RWPE2 (cell line): ENCODE measurements at regions not wholly inside any gene's neighbourhood (a gene's known extent, or its start where the extent isn't known, plus 50 kb on each side); places are given as distances from the start of the nearest gene placed in this dataset.

Experiments
- ATAC-seq: fragments of 200-7000 bp; cut with Tn5 transposase; 3 replicates; pipeline ENCODE4 v1.9.1; 2021; ENCODE audit warnings: low read depth
- DNase-seq: peaks from one replicate; pipeline ENCODE4 v3.0.0-alpha.2; 2020; ENCODE audit warnings: low spot score
- H3K27ac ChIP-seq: fragments of 450-650 bp; 2 replicates; pipeline ENCODE4 v1.5.1; 2017; ENCODE audit warnings: mild to moderate bottlenecking; ENCODE audit not compliant: poor library complexity, severe bottlenecking
- H3K27me3 ChIP-seq: fragments of 250-450 bp; sonication (Bioruptor Pico); 2 replicates; pipeline ENCODE4 v1.5.1; 2021; ENCODE audit warnings: mild to moderate bottlenecking, moderate library complexity; ENCODE audit not compliant: insufficient read depth, poor library complexity, severe bottlenecking
- H3K36me3 ChIP-seq: fragments of 250-450 bp; sonication (Bioruptor Pico); 2 replicates; pipeline ENCODE4 v1.5.1; 2020; ENCODE audit warnings: low read depth, mild to moderate bottlenecking, moderate library complexity
- H3K4me1 ChIP-seq: fragments of 250-450 bp; sonication (Bioruptor Pico); 2 replicates; pipeline ENCODE4 v1.5.1; 2021; ENCODE audit warnings: mild to moderate bottlenecking, moderate library complexity; ENCODE audit not compliant: insufficient read depth, poor library complexity, severe bottlenecking
- H3K4me3 ChIP-seq: fragments of 250-450 bp; sonication (Bioruptor Pico); 2 replicates; pipeline ENCODE4 v1.5.1; 2021; ENCODE audit warnings: mild to moderate bottlenecking, moderate library complexity; ENCODE audit not compliant: severe bottlenecking
- H3K9me3 ChIP-seq: fragments of 250-450 bp; sonication (Bioruptor Pico); 2 replicates; pipeline ENCODE4 v1.5.1; 2021; ENCODE audit warnings: mild to moderate bottlenecking, moderate library complexity; ENCODE audit not compliant: severe bottlenecking
- CTCF ChIP-seq: fragments of 450-650 bp; IDR thresholded peaks from one replicate; pipeline ENCODE4 v1.5.1; 2017; ENCODE audit warnings: mild to moderate bottlenecking, moderate library complexity; ENCODE audit not compliant: poor library complexity, severe bottlenecking

DNA sequence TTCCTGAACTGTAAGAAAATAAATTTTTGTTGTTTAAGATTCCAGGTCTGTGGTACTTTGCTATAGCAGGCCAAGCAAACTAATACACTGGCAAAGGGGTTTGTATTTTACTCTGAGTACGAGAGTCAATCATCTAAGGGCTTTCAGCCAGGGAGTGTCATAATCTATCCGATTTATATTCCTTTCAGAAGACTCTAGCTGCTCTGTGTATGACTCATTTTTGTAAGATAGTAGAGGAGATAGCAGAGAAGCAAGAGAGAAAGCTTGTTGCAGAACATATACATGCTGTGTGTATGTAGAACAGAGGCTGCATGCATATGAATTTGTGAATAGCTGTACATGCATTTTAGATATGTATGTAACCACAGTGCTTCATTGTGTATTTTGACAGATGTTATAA is 577.9 kb upstream of the EPHA6 start:
- Histone ChIP-seq H3K4me1 (no peaks in the 10 kb centered on the region), H3K9me3 (no peaks in the 10 kb centered on the region), H3K27ac (no peak overlapping the region), H3K27me3 (no peaks in the 10 kb centered on the region), H3K4me3 (no peak overlapping the region), H3K36me3 (no peaks in the 10 kb centered on the region)
- peak; percentile 60; the same call in 2 of the 3 replicates for ATAC-seq
- TF ChIP-seq CTCF = no peak
- no peak for DNase-seq

GRCh38 chr3:96259299-96259698 is 555.1 kb upstream of the EPHA6 start:
- ATAC-seq (no peak), DNase-seq (no peak)
- Histone ChIP-seq H3K4me1 (no peaks in the 10 kb centered on the region), H3K27me3 (no peaks in the 10 kb centered on the region), H3K27ac (no peak overlapping the region), H3K4me3 (no peak overlapping the region), H3K9me3 (no peaks in the 10 kb centered on the region), H3K36me3 (no peaks in the 10 kb centered on the region)
- no peak for TF ChIP-seq CTCF

- H3K36me3 ChIP-seq = no peaks in the 10 kb centered on the region
- H3K4me1 ChIP-seq = peaks cover 13% of the 10 kb centered on the region
- H3K9me3 ChIP-seq = no peaks in the 10 kb centered on the region
- no peak for DNase-seq
- peak; percentile 48; the same call in 2 of the 3 replicates for ATAC-seq
- H3K27me3 ChIP-seq = no peaks in the 10 kb centered on the region
- no peak for TF ChIP-seq CTCF
- H3K4me3 ChIP-seq = no peak overlapping the region
- no peak overlapping the region for H3K27ac ChIP-seq
Observed at GRCh38 chr3:96264701-96265100, 549.7 kb upstream of the EPHA6 start.

DNA sequence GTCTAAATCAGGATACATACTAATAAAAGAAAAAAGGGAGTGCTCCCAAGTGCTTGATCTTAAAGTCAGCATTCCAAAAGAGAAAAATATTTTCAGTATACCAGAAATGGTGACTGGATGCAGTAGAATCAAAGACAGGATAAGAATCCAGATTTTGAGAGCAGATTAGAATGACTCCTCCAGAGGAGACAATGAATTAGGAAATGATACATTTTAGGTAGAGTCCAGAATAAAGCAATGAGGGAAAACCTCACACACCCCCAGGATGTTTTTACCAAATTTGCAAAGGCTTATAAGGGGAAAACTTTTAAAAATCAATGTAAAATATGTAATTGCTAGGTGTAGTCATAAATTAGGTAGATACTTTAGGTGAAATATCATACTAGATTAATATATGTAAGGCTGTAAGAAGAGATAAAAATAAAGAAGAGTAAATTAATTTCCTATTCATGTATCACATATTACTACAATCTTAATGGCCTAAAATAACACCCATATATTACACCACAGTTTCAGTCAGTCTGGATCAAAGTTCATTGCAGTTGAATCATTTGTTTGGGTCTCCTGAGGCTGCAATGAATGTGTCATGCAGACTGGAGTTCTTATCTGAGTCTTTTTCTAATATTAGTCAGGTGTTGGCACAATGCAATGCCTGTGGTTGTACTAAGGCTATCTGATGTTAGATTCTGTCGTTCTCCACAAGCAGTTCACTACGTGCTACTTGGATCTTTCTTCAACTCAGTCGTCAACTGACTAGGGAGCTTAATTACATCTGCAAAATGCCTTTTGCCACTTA is 547.8 kb upstream of the EPHA6 start:
- DNase-seq (no peak), ATAC-seq (peak; percentile 97)
- H3K9me3 ChIP-seq = no peaks in the 10 kb centered on the region
- peak overlapping the region; percentile 29 for H3K27ac ChIP-seq
- no peaks in the 10 kb centered on the region for H3K36me3 ChIP-seq
- H3K27me3 ChIP-seq = no peaks in the 10 kb centered on the region
- no peak overlapping the region for H3K4me3 ChIP-seq
- peaks cover 13% of the 10 kb centered on the region for H3K4me1 ChIP-seq
- TF ChIP-seq CTCF = no peak

GRCh38 chr3:96267577-96267976 is 546.8 kb upstream of the EPHA6 start:
- TF ChIP-seq CTCF = no peak
- H3K36me3 ChIP-seq = no peaks in the 10 kb centered on the region
- peak overlapping the region; percentile 29 for H3K27ac ChIP-seq
- peaks cover 13% of the 10 kb centered on the region for H3K4me1 ChIP-seq
- H3K9me3 ChIP-seq = no peaks in the 10 kb centered on the region
- no peak for DNase-seq
- ATAC-seq = peak; percentile 24; the same call in 1 of the 3 replicates
- H3K27me3 ChIP-seq = no peaks in the 10 kb centered on the region
- no peak overlapping the region for H3K4me3 ChIP-seq
